ENCODE measurements at regions not wholly inside any gene's neighbourhood (a gene's known extent, or its start where the extent isn't known, plus 50 kb on each side); places are given as distances from the start of the nearest gene placed in this dataset.

DNA sequence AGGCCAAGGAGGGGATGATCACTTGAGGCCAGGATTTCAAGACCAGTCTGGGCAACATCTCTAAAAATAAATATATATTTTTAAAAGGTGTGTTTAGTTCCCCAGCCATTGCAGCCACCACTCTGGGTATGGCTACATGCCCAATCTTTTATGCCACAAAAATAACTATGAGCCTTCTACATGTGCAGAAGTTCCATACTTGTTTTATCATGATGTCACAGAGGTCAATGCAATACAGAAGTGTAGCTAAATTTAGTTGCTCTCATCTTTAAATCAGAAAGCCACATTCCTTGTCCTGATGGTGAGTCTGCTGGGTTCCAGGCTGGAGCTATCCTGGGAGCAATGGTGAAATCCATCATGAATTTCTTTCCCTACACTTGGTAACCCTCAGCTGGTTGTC is 436.3 kb downstream of the DYNC2H1 start:
- ATAC-seq, result no peak
- Histone ChIP-seq H3K4me1 (ENCODE audit: control insufficient read depth, insufficient read depth, low read length) (no peaks in the 10 kb centered on the region), H3K27ac (ENCODE audit: low read length) (no peak overlapping the region), H3K4me3 (ENCODE audit: low read depth in 2 of 2, low read length in 2 of 2) (no peak overlapping the region), H3K9me3 (ENCODE audit: control insufficient read depth, insufficient read depth, low read depth, low read length) (no peaks in the 10 kb centered on the region), H3K36me3 (ENCODE audit: control insufficient read depth, insufficient read depth, low read length) (no peaks in the 10 kb centered on the region), H3K27me3 (ENCODE audit: control insufficient read depth, insufficient read depth, low read length) (no peaks in the 10 kb centered on the region)
- in situ Hi-C loops (cut with HindIII; ENCODE audit: low pct_unique_long_range_greater_than_20kb, low sequenced_read_pairs) (no loop called here), intact Hi-C loops (cut with micrococcal nuclease; ENCODE audit: unreplicated experiment) (no loop called here)
- POLR2A ChIA-PET, result no interaction called here
- TF ChIP-seq SIN3A (IDR thresholded peaks at IDR 0.05; ENCODE audit: borderline replicate concordance, insufficient read depth, low read depth, low read length) (no peak), TCF7L2 (IDR thresholded peaks at IDR 0.05; ENCODE audit: low read depth, low read length) (no peak), POLR2AphosphoS5 (IDR thresholded peaks at IDR 0.05; ENCODE audit: low read depth, low read length) (no peak)
- TF ChIP-seq, protein P1, sequence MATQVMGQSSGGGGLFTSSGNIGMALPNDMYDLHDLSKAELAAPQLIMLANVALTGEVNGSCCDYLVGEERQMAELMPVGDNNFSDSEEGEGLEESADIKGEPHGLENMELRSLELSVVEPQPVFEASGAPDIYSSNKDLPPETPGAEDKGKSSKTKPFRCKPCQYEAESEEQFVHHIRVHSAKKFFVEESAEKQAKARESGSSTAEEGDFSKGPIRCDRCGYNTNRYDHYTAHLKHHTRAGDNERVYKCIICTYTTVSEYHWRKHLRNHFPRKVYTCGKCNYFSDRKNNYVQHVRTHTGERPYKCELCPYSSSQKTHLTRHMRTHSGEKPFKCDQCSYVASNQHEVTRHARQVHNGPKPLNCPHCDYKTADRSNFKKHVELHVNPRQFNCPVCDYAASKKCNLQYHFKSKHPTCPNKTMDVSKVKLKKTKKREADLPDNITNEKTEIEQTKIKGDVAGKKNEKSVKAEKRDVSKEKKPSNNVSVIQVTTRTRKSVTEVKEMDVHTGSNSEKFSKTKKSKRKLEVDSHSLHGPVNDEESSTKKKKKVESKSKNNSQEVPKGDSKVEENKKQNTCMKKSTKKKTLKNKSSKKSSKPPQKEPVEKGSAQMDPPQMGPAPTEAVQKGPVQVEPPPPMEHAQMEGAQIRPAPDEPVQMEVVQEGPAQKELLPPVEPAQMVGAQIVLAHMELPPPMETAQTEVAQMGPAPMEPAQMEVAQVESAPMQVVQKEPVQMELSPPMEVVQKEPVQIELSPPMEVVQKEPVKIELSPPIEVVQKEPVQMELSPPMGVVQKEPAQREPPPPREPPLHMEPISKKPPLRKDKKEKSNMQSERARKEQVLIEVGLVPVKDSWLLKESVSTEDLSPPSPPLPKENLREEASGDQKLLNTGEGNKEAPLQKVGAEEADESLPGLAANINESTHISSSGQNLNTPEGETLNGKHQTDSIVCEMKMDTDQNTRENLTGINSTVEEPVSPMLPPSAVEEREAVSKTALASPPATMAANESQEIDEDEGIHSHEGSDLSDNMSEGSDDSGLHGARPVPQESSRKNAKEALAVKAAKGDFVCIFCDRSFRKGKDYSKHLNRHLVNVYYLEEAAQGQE (IDR thresholded peaks at IDR 0.05; ENCODE audit: insufficient read depth in 1 of 2, low read depth in 2 of 2, low read length in 1 of 2), result no peak
- TF ChIP-seq, protein P2, sequence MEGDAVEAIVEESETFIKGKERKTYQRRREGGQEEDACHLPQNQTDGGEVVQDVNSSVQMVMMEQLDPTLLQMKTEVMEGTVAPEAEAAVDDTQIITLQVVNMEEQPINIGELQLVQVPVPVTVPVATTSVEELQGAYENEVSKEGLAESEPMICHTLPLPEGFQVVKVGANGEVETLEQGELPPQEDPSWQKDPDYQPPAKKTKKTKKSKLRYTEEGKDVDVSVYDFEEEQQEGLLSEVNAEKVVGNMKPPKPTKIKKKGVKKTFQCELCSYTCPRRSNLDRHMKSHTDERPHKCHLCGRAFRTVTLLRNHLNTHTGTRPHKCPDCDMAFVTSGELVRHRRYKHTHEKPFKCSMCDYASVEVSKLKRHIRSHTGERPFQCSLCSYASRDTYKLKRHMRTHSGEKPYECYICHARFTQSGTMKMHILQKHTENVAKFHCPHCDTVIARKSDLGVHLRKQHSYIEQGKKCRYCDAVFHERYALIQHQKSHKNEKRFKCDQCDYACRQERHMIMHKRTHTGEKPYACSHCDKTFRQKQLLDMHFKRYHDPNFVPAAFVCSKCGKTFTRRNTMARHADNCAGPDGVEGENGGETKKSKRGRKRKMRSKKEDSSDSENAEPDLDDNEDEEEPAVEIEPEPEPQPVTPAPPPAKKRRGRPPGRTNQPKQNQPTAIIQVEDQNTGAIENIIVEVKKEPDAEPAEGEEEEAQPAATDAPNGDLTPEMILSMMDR (IDR thresholded peaks at IDR 0.05), result no peak
- CTCF ChIA-PET, result no interaction called here
- DNase-seq (ENCODE audit: low read depth, low spot score), result no peak
- BruUV-seq (replicated peaks), result no TSS peak

DNA sequence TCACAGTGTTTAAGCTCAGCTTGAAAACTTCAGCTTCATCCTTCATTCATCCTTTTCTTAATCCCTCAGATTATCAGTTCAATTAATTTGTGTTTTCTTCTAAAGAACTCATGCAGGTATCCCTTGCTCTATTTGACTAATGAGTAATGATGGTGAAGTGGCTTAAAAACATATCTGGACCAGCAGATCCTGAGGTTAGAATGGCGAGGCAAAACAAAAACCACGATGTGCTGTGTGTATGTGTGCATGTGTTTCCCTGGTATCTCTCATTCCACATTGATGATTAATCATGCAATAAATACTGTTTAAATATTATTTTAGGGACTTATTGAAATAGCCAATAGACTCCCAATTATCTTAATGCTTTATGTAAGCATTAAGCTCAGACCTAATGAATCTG is 437.0 kb downstream of the DYNC2H1 start:
- ChIA-PET POLR2A (no interaction called here), CTCF (no interaction called here)
- intact Hi-C loops (cut with micrococcal nuclease; ENCODE audit: unreplicated experiment), result no loop called here
- Histone ChIP-seq H3K27me3 (ENCODE audit: control insufficient read depth, insufficient read depth, low read length) (no peaks in the 10 kb centered on the region), H3K9me3 (ENCODE audit: control insufficient read depth, insufficient read depth, low read depth, low read length) (no peaks in the 10 kb centered on the region), H3K4me1 (ENCODE audit: control insufficient read depth, insufficient read depth, low read length) (no peaks in the 10 kb centered on the region), H3K27ac (ENCODE audit: low read length) (no peak overlapping the region), H3K36me3 (ENCODE audit: control insufficient read depth, insufficient read depth, low read length) (no peaks in the 10 kb centered on the region), H3K4me3 (ENCODE audit: low read depth in 2 of 2, low read length in 2 of 2) (no peak overlapping the region)
- no TSS peak for BruUV-seq (replicated peaks)
- DNase-seq (ENCODE audit: low read depth, low spot score), result no peak
- ATAC-seq, result no peak
- no peak for TF ChIP-seq SIN3A (IDR thresholded peaks at IDR 0.05; ENCODE audit: borderline replicate concordance, insufficient read depth, low read depth, low read length)
- TF ChIP-seq, protein P2 (IDR thresholded peaks at IDR 0.05), result no peak
- TF ChIP-seq TCF7L2 (IDR thresholded peaks at IDR 0.05; ENCODE audit: low read depth, low read length), result no peak
- TF ChIP-seq, protein P1 (IDR thresholded peaks at IDR 0.05; ENCODE audit: insufficient read depth in 1 of 2, low read depth in 2 of 2, low read length in 1 of 2), result no peak
- TF ChIP-seq POLR2AphosphoS5 (IDR thresholded peaks at IDR 0.05; ENCODE audit: low read depth, low read length), result no peak
- in situ Hi-C loops (cut with HindIII; ENCODE audit: low pct_unique_long_range_greater_than_20kb, low sequenced_read_pairs), result no loop called here
